ENCODE measurements at regions not wholly inside any gene's neighbourhood (a gene's known extent, or its start where the extent isn't known, plus 50 kb on each side); places are given as distances from the start of the nearest gene placed in this dataset.

GRCh38 chr6:148225871-148226270 lies 116.8 kb upstream of the SASH1 start:
- no peak for DNase-seq

GRCh38 chr6:148226284-148226683 lies 116.4 kb upstream of the SASH1 start:
- DNase-seq: no peak

- DNase-seq: no peak
Observed at GRCh38 chr6:148231572-148231971, 111.1 kb upstream of the SASH1 start.

- DNase-seq: no peak
Observed at GRCh38 chr6:148235446-148235845, 107.2 kb upstream of the SASH1 start.

- no peak for DNase-seq
Observed at GRCh38 chr6:148238713-148239112, 103.9 kb upstream of the SASH1 start.

- DNase-seq: no peak
Observed at GRCh38 chr6:148239215-148239614, 103.4 kb upstream of the SASH1 start.

GRCh38 chr6:148239801-148240460 lies 102.7 kb upstream of the SASH1 start:
- DNase-seq: no peak

GRCh38 chr6:148240461-148240840 lies 102.2 kb upstream of the SASH1 start:
- no peak for DNase-seq

GRCh38 chr6:148240861-148241477 lies 101.7 kb upstream of the SASH1 start:
- no peak for DNase-seq

- DNase-seq: no peak
Observed at GRCh38 chr6:148242180-148242579, 100.5 kb upstream of the SASH1 start.

- no peak for DNase-seq
Observed at GRCh38 chr6:148244217-148244935, 98.3 kb upstream of the SASH1 start.

- DNase-seq: no peak
Observed at GRCh38 chr6:148247386-148248063, 95.1 kb upstream of the SASH1 start.

GRCh38 chr6:148249160-148249559 lies 93.5 kb upstream of the SASH1 start:
- no peak for DNase-seq

GRCh38 chr6:148249679-148250375 lies 92.8 kb upstream of the SASH1 start:
- no peak for DNase-seq

- DNase-seq: no peak
Observed at GRCh38 chr6:148250975-148251685, 91.5 kb upstream of the SASH1 start.

- no peak for DNase-seq
Observed at GRCh38 chr6:148251891-148252290, 90.7 kb upstream of the SASH1 start.

- no peak for DNase-seq
Observed at GRCh38 chr6:148257810-148258209, 84.8 kb upstream of the SASH1 start.

GRCh38 chr6:148258868-148259267 lies 83.8 kb upstream of the SASH1 start:
- DNase-seq: no peak

- DNase-seq: no peak
Observed at GRCh38 chr6:148261470-148261869, 81.2 kb upstream of the SASH1 start.

GRCh38 chr6:148263010-148263409 lies 79.6 kb upstream of the SASH1 start:
- DNase-seq: no peak

GRCh38 chr6:148263961-148264360 lies 78.7 kb upstream of the SASH1 start:
- DNase-seq: no peak

GRCh38 chr6:148265054-148265453 lies 77.6 kb upstream of the SASH1 start:
- no peak for DNase-seq
